Liver (tissue), 8 donors: ENCODE measurements at regions not wholly inside any gene's neighbourhood (a gene's known extent, or its start where the extent isn't known, plus 50 kb on each side); places are given as distances from the start of the nearest gene placed in this dataset.
"Not testable (repeated sequence)": the region's sequence is repeated elsewhere in the genome, so short reads cannot be mapped to it uniquely, and the experiment has no call there.

Source experiments
- DNase-seq: peaks from one replicate; pipeline ENCODE4 v3.0.0-alpha.2; 2017; ENCODE audit warnings: low spot score
- H3K27ac ChIP-seq, 2 donors: one replicate each; pipeline ENCODE4 v1.7.0; 2013; ENCODE audit warnings: inconsistent platforms in 2 of 2, low read length in 2 of 2, control low read depth in 1 of 2, low read depth in 1 of 2, mild to moderate bottlenecking in 1 of 2
- H3K27me3 ChIP-seq, 4 donors: one replicate each; pipeline versions ENCODE4 v1.6.1 to v1.7.0; 2013; ENCODE audit warnings: low read length in 3 of 4, inconsistent platforms in 1 of 4, mild to moderate bottlenecking in 1 of 4, moderate library complexity in 1 of 4; ENCODE audit not compliant: control insufficient read depth in 4 of 4, insufficient read depth in 4 of 4
- H3K36me3 ChIP-seq, 4 donors: one replicate each; pipeline versions ENCODE4 v1.6.1 to v1.7.0; 2013; ENCODE audit warnings: low read length in 3 of 4, mild to moderate bottlenecking in 3 of 4, low read depth in 1 of 4, moderate library complexity in 1 of 4; ENCODE audit not compliant: control insufficient read depth in 4 of 4, insufficient read depth in 3 of 4
- H3K4me1 ChIP-seq, 4 donors: one replicate each; pipeline versions ENCODE4 v1.6.1 to v1.7.0; 2013; ENCODE audit warnings: low read length in 3 of 4, mild to moderate bottlenecking in 3 of 4, moderate library complexity in 1 of 4; ENCODE audit not compliant: control insufficient read depth in 4 of 4, insufficient read depth in 4 of 4
- H3K4me3 ChIP-seq, 3 donors: one replicate each; pipeline versions ENCODE4 v1.6.1 to v1.7.0; 2013; ENCODE audit warnings: low read length in 3 of 3, control low read depth in 1 of 3, low read depth in 1 of 3, mild to moderate bottlenecking in 1 of 3
- H3K9ac ChIP-seq, 2 donors: one replicate each; pipeline ENCODE4 v1.7.0; 2013; ENCODE audit warnings: low read length in 2 of 2, mild to moderate bottlenecking in 2 of 2, moderate library complexity in 2 of 2, control low read depth in 1 of 2, low read depth in 1 of 2
- H3K9me3 ChIP-seq, 4 donors: one replicate each; pipeline versions ENCODE4 v1.6.1 to v1.7.0; 2013; ENCODE audit warnings: low read length in 3 of 4; ENCODE audit not compliant: control insufficient read depth in 4 of 4
- EGR1 ChIP-seq, 2 donors: IDR thresholded peaks; 2 replicates each; pipeline ENCODE4 v1.6.1; 2016 to 2018; ENCODE audit warnings: antibody characterized with exemption in 2 of 2, low read depth in 2 of 2
- FOXA2 ChIP-seq: IDR thresholded peaks from 2 replicates; pipeline ENCODE4 v1.6.1; 2016; ENCODE audit warnings: antibody characterized with exemption
- GABPA ChIP-seq, 2 donors: IDR thresholded peaks in 1 of 2; conservative IDR thresholded peaks in 1 of 2; 2 replicates each; pipeline ENCODE4 v1.6.1; 2016; ENCODE audit warnings: antibody characterized with exemption in 2 of 2, mild to moderate bottlenecking in 1 of 2, moderate library complexity in 1 of 2
- HNF4A ChIP-seq, 2 donors: conservative IDR thresholded peaks; 2 replicates each; pipeline ENCODE4 v1.6.1; 2016; ENCODE audit warnings: antibody characterized with exemption in 2 of 2, mild to moderate bottlenecking in 2 of 2
- HNF4G ChIP-seq: IDR thresholded peaks from 2 replicates; pipeline ENCODE4 v1.6.1; 2016; ENCODE audit warnings: antibody characterized with exemption
- JUND ChIP-seq, 2 donors: IDR thresholded peaks; 2 replicates each; pipeline ENCODE4 v1.6.1; 2016; ENCODE audit warnings: antibody characterized with exemption in 2 of 2
- RAD21 ChIP-seq, 2 donors: IDR thresholded peaks; 2 replicates each; pipeline ENCODE4 v1.6.1; 2016; ENCODE audit warnings: antibody characterized with exemption in 2 of 2, mild to moderate bottlenecking in 2 of 2
- RXRA ChIP-seq, 2 donors: IDR thresholded peaks; 2 replicates each; pipeline ENCODE4 v1.6.1; 2017 to 2018; ENCODE audit warnings: antibody characterized with exemption in 2 of 2, mild to moderate bottlenecking in 1 of 2
- SP1 ChIP-seq: IDR thresholded peaks from 2 replicates; pipeline ENCODE4 v1.6.1; 2018; ENCODE audit warnings: antibody characterized with exemption, mild to moderate bottlenecking
- TAF1 ChIP-seq: conservative IDR thresholded peaks from 2 replicates; pipeline ENCODE4 v1.6.1; 2016; ENCODE audit warnings: antibody characterized with exemption, mild to moderate bottlenecking
- ZBTB33 ChIP-seq: IDR thresholded peaks from 2 replicates; pipeline ENCODE4 v1.6.1; 2016; ENCODE audit warnings: antibody characterized with exemption
- WGBS: extraction: QIAGEN DNeasy Blood & Tissue Kit; methylation state at CpG from one replicate; pipeline ENCODE4 v1.1.7; 2013; 5-methylcytosine and 5-hydroxymethylcytosine counted together
- TF ChIP-seq, protein P1 (sequence below): IDR thresholded peaks from 2 replicates; pipeline ENCODE4 v1.6.1; 2016; ENCODE audit warnings: antibody characterized with exemption, mild to moderate bottlenecking
- TF ChIP-seq, protein P2 (sequence below): IDR thresholded peaks from 2 replicates; pipeline ENCODE4 v1.6.1; 2016; ENCODE audit warnings: antibody characterized with exemption
- TF ChIP-seq, protein P3 (sequence below): fragments of 150-350 bp; IDR thresholded peaks from 2 replicates; pipeline ENCODE4 v1.5.1; 2017; ENCODE audit warnings: improper control_type of control experiment, low read depth, low read length; ENCODE audit not compliant: missing input control
- TF ChIP-seq, protein P4 (sequence below): IDR thresholded peaks from 2 replicates; pipeline ENCODE4 v1.6.1; 2016; ENCODE audit warnings: antibody characterized with exemption
- donor health status: healthy.
- donor health status: healthy.
- donor health status: healthy.
- donor health status: healthy.
- donor health status: healthy.

- DNase-seq = no peak
- no peak overlapping the region for H3K4me3 ChIP-seq
- TF ChIP-seq EGR1 (IDR thresholded peaks at IDR 0.05; ENCODE audit: low read depth in 2 of 2) = no peak
- TF ChIP-seq, protein P1, sequence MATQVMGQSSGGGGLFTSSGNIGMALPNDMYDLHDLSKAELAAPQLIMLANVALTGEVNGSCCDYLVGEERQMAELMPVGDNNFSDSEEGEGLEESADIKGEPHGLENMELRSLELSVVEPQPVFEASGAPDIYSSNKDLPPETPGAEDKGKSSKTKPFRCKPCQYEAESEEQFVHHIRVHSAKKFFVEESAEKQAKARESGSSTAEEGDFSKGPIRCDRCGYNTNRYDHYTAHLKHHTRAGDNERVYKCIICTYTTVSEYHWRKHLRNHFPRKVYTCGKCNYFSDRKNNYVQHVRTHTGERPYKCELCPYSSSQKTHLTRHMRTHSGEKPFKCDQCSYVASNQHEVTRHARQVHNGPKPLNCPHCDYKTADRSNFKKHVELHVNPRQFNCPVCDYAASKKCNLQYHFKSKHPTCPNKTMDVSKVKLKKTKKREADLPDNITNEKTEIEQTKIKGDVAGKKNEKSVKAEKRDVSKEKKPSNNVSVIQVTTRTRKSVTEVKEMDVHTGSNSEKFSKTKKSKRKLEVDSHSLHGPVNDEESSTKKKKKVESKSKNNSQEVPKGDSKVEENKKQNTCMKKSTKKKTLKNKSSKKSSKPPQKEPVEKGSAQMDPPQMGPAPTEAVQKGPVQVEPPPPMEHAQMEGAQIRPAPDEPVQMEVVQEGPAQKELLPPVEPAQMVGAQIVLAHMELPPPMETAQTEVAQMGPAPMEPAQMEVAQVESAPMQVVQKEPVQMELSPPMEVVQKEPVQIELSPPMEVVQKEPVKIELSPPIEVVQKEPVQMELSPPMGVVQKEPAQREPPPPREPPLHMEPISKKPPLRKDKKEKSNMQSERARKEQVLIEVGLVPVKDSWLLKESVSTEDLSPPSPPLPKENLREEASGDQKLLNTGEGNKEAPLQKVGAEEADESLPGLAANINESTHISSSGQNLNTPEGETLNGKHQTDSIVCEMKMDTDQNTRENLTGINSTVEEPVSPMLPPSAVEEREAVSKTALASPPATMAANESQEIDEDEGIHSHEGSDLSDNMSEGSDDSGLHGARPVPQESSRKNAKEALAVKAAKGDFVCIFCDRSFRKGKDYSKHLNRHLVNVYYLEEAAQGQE = no peak
- no peak for TF ChIP-seq SP1
- TF ChIP-seq, protein P2, sequence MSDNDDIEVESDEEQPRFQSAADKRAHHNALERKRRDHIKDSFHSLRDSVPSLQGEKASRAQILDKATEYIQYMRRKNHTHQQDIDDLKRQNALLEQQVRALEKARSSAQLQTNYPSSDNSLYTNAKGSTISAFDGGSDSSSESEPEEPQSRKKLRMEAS = no peak
- no peak for TF ChIP-seq HNF4G
- no peak for TF ChIP-seq TAF1
- TF ChIP-seq, protein P3, sequence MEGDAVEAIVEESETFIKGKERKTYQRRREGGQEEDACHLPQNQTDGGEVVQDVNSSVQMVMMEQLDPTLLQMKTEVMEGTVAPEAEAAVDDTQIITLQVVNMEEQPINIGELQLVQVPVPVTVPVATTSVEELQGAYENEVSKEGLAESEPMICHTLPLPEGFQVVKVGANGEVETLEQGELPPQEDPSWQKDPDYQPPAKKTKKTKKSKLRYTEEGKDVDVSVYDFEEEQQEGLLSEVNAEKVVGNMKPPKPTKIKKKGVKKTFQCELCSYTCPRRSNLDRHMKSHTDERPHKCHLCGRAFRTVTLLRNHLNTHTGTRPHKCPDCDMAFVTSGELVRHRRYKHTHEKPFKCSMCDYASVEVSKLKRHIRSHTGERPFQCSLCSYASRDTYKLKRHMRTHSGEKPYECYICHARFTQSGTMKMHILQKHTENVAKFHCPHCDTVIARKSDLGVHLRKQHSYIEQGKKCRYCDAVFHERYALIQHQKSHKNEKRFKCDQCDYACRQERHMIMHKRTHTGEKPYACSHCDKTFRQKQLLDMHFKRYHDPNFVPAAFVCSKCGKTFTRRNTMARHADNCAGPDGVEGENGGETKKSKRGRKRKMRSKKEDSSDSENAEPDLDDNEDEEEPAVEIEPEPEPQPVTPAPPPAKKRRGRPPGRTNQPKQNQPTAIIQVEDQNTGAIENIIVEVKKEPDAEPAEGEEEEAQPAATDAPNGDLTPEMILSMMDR = no peak
- no peak for TF ChIP-seq ZBTB33
- TF ChIP-seq HNF4A (conservative IDR thresholded peaks at IDR 0.05) = no peak
- no peak for TF ChIP-seq RAD21 (IDR thresholded peaks at IDR 0.05)
- TF ChIP-seq RXRA (IDR thresholded peaks at IDR 0.05) = no peak
- no peak for TF ChIP-seq FOXA2
- TF ChIP-seq GABPA (IDR thresholded peaks at IDR 0.05 in 1 of 2, conservative IDR thresholded peaks at IDR 0.05 in 1 of 2) = no peak
- TF ChIP-seq, protein P4, sequence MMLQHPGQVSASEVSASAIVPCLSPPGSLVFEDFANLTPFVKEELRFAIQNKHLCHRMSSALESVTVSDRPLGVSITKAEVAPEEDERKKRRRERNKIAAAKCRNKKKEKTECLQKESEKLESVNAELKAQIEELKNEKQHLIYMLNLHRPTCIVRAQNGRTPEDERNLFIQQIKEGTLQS = no peak
- no peak for TF ChIP-seq JUND (IDR thresholded peaks at IDR 0.05)
- no peak overlapping the region for H3K27ac ChIP-seq
- H3K27me3 ChIP-seq = no peaks in the 10 kb centered on the region
- no peak overlapping the region for H3K9ac ChIP-seq
- WGBS = 74% methylated on average over 4 of the region's 4 CpGs
- H3K36me3 ChIP-seq = no peaks in the 10 kb centered on the region
- peaks cover 0 to 16% (median 1%) of the 10 kb centered on the region in 4 donors for H3K9me3 ChIP-seq
- no peaks in the 10 kb centered on the region for H3K4me1 ChIP-seq
These were observed 97.8 kb upstream of the MEF2A start for GRCh38 chr15:99467853-99468464.

DNA sequence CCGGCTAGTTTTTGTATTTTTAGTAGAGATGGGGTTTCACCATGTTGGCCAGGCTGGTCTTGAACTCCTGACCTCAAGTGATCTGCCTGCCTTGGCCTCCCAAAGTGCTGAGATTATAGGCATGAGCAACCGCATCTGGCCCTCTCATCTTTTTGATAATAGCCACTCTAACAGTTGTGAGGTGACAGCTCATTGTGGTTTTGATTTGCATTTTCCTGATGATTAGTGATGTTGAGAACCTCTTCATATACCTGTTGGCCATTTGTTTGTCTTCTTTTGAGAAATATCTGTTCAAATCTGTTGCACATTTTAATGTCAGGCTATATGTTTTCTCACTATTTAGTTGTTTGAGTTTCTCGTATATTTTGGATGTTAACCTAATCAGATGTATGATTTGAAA lies 95.6 kb upstream of the MEF2A start:
- H3K4me1 ChIP-seq, H3K9ac ChIP-seq, H3K27ac ChIP-seq, H3K36me3 ChIP-seq, H3K4me3 ChIP-seq, H3K27me3 ChIP-seq, H3K9me3 ChIP-seq, DNase-seq: not testable (repeated sequence)
- 96% methylated on average over 3 of the region's 3 CpGs for WGBS
